Activated naive CD4-positive, alpha-beta T cell treated with anti-CD3 and anti-CD28 coated beads, Interleukin-2, amount 10 ng/mL, durations not matched to agents 7 days and 5 days (primary cell): ENCODE measurements at regions not wholly inside any gene's neighbourhood (a gene's known extent, or its start where the extent isn't known, plus 50 kb on each side); places are given as distances from the start of the nearest gene placed in this dataset.
"Not testable (repeated sequence)": the region's sequence is repeated elsewhere in the genome, so short reads cannot be mapped to it uniquely, and the experiment has no call there.

ENCODE experiments used
- CTCF ChIA-PET: fragments of 350-600 bp; sonication (Branson Sonifier 250); formaldehyde crosslinking; loops from one replicate; lab custom pipeline; 2021; ENCODE audit warnings: antibody characterized with exemption; lab: Charles Lee
- DNase-seq: peaks from one replicate; pipeline ENCODE4 v3.0.0-alpha.2; 2020
- H3K27ac Mint-ChIP-seq: one replicate; pipeline ENCODE4 v1.8.0; 2021; ENCODE audit warnings: mild to moderate bottlenecking, moderate library complexity, mixed read lengths
- H3K27me3 Mint-ChIP-seq: one replicate; pipeline ENCODE4 v1.8.0; 2021; ENCODE audit warnings: mild to moderate bottlenecking, mixed read lengths
- H3K36me3 Mint-ChIP-seq: one replicate; pipeline ENCODE4 v1.8.0; 2021; ENCODE audit warnings: mixed read lengths
- H3K4me1 Mint-ChIP-seq: one replicate; pipeline ENCODE4 v1.8.0; 2021; ENCODE audit warnings: mixed read lengths
- H3K4me3 Mint-ChIP-seq: one replicate; pipeline ENCODE4 v1.8.0; 2021; ENCODE audit warnings: mild to moderate bottlenecking, moderate library complexity, mixed read lengths
- H3K9me3 Mint-ChIP-seq: one replicate; pipeline ENCODE4 v1.8.0; 2021; ENCODE audit warnings: mixed read lengths

- no peak overlapping the region for H3K4me3 Mint-ChIP-seq
- no peak overlapping the region for H3K27ac Mint-ChIP-seq
- CTCF ChIA-PET: no interaction called here
- H3K36me3 Mint-ChIP-seq: no peaks in the 10 kb centered on the region
- DNase-seq: no peak
- H3K27me3 Mint-ChIP-seq: no peaks in the 10 kb centered on the region
- no peaks in the 10 kb centered on the region for H3K4me1 Mint-ChIP-seq
- no peaks in the 10 kb centered on the region for H3K9me3 Mint-ChIP-seq
Measured at GRCh38 chr6:77292564-77293546, 170.4 kb downstream of the HTR1B start.

- H3K4me3 Mint-ChIP-seq: no peak overlapping the region
- CTCF ChIA-PET: no interaction called here
- H3K27ac Mint-ChIP-seq: no peak overlapping the region
- peaks cover 5% of the 10 kb centered on the region for H3K9me3 Mint-ChIP-seq
- DNase-seq: no peak
- no peaks in the 10 kb centered on the region for H3K4me1 Mint-ChIP-seq
- H3K36me3 Mint-ChIP-seq: no peaks in the 10 kb centered on the region
- H3K27me3 Mint-ChIP-seq: no peaks in the 10 kb centered on the region
Measured at GRCh38 chr6:77290798-77291197, 172.5 kb downstream of the HTR1B start.

DNA sequence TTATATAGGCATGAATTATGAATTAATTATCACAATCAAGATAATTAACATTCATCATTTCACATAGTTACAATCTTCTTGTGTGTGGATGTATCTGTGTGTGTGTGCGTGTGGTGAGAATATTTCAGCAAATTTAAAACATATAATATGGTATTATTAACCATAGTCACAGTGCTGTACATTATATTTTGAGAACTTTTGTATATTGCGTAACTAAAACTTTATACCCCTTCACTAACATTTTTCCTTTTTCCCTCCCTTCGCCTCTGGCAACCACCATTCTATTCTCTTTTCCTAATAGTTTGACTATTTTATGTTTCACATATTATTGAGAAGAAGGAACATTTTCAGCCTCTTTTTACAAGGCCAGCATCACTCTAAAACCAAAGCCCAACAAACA, 176.8 kb downstream of the HTR1B start:
- H3K36me3 Mint-ChIP-seq: no peaks in the 10 kb centered on the region
- DNase-seq: no peak
- H3K4me3 Mint-ChIP-seq: no peak overlapping the region
- H3K27me3 Mint-ChIP-seq: no peaks in the 10 kb centered on the region
- H3K27ac Mint-ChIP-seq: no peak overlapping the region
- H3K4me1 Mint-ChIP-seq: no peaks in the 10 kb centered on the region
- CTCF ChIA-PET: no interaction called here
- peaks cover 13% of the 10 kb centered on the region for H3K9me3 Mint-ChIP-seq

DNA sequence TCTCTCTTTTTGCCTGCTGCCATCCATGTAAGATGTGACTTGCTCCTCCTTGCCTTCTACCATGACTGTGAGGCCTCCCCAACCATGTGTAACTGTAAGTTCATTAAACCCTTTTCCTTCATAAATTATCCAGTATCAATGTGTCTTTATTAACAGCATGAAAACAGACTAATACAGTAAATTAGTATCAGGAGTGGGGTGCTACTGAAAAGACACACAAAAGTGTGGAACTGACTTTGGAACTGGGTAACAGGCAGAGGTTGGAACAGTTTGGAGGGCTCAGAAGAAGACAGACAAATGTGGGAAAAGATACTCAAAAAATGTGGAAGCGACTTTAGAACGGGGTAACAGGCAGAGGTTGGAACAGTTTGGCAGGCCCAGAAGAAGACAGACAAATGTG, 189.4 kb downstream of the HTR1B start:
- peaks cover 8% of the 10 kb centered on the region for H3K9me3 Mint-ChIP-seq
- no peaks in the 10 kb centered on the region for H3K4me1 Mint-ChIP-seq
- CTCF ChIA-PET: no interaction called here
- no peak overlapping the region for H3K27ac Mint-ChIP-seq
- no peak for DNase-seq
- no peaks in the 10 kb centered on the region for H3K27me3 Mint-ChIP-seq
- no peak overlapping the region for H3K4me3 Mint-ChIP-seq
- no peaks in the 10 kb centered on the region for H3K36me3 Mint-ChIP-seq

DNA sequence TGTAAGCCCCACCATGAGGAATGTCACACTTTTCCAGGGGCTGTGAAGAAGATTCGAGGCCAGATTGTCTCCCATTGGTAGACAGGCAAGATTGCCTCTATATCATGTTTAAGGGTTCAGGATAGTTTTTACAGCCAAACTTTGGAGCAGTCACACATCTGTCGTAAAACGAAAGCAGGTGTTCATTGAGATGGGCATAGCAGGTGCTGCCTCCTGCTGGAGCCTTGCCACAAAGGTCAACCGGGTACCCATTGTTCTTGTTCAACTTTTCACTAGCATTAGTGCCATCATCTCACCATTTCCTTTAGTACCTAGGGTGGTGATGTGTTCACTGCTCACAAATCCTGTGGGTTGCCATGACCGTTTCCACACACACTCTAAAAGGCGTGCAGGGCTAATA, 198.3 kb downstream of the HTR1B start:
- Mint-ChIP-seq H3K27me3 (no peaks in the 10 kb centered on the region), H3K9me3 (peaks cover 1% of the 10 kb centered on the region), H3K4me3 (no peak overlapping the region), H3K4me1 (no peaks in the 10 kb centered on the region), H3K36me3 (no peaks in the 10 kb centered on the region), H3K27ac (no peak overlapping the region)
- DNase-seq: no peak
- CTCF ChIA-PET: no interaction called here

DNA sequence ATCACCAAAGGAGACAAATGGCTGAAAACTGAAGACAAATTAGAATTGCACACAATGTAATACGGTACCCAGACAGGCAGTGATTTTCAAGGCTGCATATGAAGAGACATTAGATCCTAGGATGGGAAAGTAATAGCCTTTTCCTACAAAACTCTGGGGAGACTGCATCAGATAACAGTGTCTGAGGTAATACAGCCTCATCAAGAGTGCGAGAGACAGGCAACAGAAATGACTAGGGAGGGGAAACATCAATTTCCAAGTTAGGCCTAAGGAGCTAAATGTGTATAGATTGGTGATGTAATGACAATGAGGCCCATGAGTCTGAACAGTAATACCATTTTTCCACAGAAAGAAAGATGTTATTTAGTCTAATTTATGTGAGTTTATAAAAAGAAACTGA, 200.3 kb downstream of the HTR1B start:
- no peak overlapping the region for H3K27ac Mint-ChIP-seq
- CTCF ChIA-PET: no interaction called here
- no peaks in the 10 kb centered on the region for H3K36me3 Mint-ChIP-seq
- H3K9me3 Mint-ChIP-seq: peaks cover 1% of the 10 kb centered on the region
- DNase-seq: no peak
- no peaks in the 10 kb centered on the region for H3K27me3 Mint-ChIP-seq
- H3K4me1 Mint-ChIP-seq: no peaks in the 10 kb centered on the region
- H3K4me3 Mint-ChIP-seq: no peak overlapping the region

DNA sequence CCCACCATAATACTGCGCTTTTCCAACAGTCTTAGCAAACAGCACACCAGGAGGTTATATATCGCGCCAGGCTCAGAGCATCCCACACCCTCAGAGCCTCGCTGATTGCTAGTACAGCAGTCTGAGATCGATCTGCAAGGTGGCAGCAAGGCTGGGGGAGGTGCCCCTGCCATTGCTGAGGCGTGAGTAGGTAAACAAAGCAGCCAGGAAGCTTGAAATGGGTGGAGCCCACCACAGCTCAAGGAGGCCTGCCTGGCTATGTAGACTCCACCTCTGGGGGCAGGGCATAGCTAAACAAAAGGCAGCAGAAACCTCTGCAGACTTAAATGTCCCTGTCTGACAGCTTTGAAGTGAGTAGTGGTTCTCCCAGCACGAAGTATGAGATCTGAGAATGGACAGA, 211.5 kb downstream of the HTR1B start:
- CTCF ChIA-PET, DNase-seq, H3K27ac Mint-ChIP-seq, H3K36me3 Mint-ChIP-seq, H3K4me3 Mint-ChIP-seq, H3K9me3 Mint-ChIP-seq, H3K4me1 Mint-ChIP-seq, H3K27me3 Mint-ChIP-seq: not testable (repeated sequence)

DNA sequence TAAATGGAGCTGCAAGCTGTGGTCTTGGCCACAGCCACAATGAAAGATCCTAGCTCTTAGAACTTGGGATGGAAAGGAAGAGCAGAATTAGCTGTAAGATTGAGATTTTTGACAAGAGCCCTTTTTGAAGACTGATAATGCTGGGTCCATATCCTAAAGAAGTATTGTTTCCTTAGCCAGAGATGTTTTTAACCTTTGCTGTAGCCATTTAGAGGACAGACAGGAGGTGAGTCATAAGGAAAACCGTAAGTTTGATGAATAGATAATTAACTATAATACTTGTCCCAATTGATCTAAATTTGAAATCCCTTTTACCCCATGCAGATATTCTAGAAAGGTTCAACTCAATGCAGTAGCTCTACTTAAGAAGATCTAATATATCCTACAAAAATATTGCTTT, 213.7 kb downstream of the HTR1B start:
- DNase-seq: no peak
- Mint-ChIP-seq H3K9me3 (peaks cover 4% of the 10 kb centered on the region), H3K4me1 (no peaks in the 10 kb centered on the region), H3K27me3 (no peaks in the 10 kb centered on the region), H3K27ac (no peak overlapping the region), H3K36me3 (no peaks in the 10 kb centered on the region), H3K4me3 (no peak overlapping the region)
- CTCF ChIA-PET: no interaction called here

DNA sequence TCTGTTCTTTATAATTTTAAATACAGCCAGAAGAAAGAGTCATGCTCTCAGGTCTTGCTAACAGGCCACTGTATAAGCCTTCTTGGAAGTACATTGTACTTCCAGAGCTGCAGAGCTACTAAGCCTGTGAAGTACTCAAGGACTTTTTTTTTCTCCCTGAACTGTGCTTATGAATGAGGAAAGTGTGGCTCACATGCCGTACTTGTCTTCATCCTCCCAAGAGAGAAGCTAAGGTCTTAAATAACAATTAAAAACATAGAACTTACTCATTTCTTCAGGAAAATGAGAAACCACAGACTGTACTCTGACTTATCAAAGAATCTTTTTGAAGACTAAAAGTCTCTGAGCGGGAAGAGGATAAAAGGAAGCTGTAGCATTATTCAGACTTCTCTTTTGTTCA, 218.3 kb downstream of the HTR1B start:
- H3K9me3 Mint-ChIP-seq: peaks cover 7% of the 10 kb centered on the region
- no peaks in the 10 kb centered on the region for H3K4me1 Mint-ChIP-seq
- CTCF ChIA-PET: no interaction called here
- no peaks in the 10 kb centered on the region for H3K36me3 Mint-ChIP-seq
- H3K27ac Mint-ChIP-seq: no peak overlapping the region
- no peak for DNase-seq
- no peaks in the 10 kb centered on the region for H3K27me3 Mint-ChIP-seq
- no peak overlapping the region for H3K4me3 Mint-ChIP-seq

DNA sequence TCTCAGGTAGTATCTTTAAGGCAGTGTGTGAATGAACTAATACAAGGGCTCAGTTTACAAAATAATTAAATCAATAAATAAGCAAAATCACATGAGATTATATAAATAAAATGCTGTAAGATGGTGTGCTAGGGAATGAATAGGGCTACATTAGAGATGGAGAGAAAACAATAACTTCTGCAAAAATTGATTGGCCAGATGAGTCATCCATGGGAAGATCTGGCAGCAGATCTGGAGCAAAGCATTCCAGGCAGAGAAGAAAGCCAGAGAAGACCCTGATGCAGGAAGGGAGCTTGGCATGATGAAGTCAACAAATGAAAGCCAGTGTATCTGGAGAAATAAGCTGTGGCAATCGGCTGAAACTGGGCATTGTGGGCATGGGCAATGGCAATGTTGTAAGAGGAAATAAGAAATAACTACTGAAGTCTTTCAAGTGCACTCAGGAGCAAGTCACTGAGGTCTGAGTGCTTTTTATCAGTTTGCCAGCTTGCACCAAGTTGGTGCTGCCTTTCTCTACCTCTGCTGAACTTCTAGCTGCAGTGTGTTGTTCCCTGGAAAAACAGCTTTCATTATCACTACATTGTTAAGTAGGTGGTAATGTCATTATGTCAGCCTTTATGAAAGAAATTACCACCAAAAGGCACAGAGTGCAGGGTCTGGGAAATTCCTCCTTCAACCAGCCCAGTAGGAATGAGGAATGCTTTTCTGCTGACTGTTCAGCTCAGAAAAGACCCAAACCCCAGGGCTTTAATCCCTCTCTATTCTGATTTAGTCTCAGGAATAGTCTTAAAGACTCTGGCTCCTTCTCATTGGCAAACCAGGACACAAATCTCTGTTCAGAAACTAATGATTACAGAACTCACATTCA, 231.6 kb downstream of the HTR1B start:
- no peaks in the 10 kb centered on the region for H3K36me3 Mint-ChIP-seq
- CTCF ChIA-PET: no interaction called here
- DNase-seq: no peak
- no peak overlapping the region for H3K27ac Mint-ChIP-seq
- H3K9me3 Mint-ChIP-seq: no peaks in the 10 kb centered on the region
- H3K27me3 Mint-ChIP-seq: no peaks in the 10 kb centered on the region
- H3K4me1 Mint-ChIP-seq: no peaks in the 10 kb centered on the region
- no peak overlapping the region for H3K4me3 Mint-ChIP-seq

DNA sequence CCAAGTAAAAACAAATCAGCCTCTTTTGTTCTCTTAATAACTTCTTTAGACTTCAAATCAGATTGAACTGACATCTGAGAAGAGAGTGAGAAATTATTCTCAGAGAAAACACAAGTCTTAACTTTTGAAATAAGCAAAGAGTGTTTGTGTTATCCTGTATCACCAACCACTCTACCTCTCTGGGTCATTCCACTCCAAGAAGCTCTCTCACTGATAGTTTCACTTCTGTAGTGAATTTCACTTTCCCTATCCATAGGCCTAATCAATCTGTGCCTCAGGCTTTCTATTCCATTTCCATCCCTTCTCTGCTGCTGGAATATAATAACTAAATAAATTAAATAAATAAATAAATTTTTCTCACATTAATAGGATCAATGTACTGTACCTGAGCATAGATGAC, 235.0 kb downstream of the HTR1B start:
- no peaks in the 10 kb centered on the region for H3K36me3 Mint-ChIP-seq
- H3K4me1 Mint-ChIP-seq: no peaks in the 10 kb centered on the region
- peaks cover 2% of the 10 kb centered on the region for H3K9me3 Mint-ChIP-seq
- H3K27me3 Mint-ChIP-seq: no peaks in the 10 kb centered on the region
- H3K4me3 Mint-ChIP-seq: no peak overlapping the region
- DNase-seq: no peak
- H3K27ac Mint-ChIP-seq: no peak overlapping the region
- CTCF ChIA-PET: no interaction called here

DNA sequence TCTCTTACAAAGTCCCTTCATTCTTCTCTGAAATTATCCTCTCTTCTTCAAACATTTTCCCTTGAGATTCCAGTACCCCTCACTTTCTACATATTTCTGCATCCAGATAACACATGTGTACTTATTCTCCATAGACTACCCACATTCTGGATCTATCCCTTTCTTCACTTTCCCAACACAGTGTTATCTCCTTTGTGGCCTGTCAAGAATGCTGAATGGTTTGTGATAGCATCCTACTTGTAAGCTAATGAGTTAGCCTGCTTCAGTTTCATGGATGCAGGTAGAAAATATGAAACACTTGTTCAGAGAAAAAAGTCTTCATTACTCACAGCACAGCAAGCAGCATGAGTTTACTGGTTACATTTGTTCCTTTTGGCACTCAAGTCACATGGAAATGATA, 245.4 kb downstream of the HTR1B start:
- Mint-ChIP-seq H3K4me1 (no peaks in the 10 kb centered on the region), H3K36me3 (no peaks in the 10 kb centered on the region), H3K27me3 (no peaks in the 10 kb centered on the region), H3K4me3 (no peak overlapping the region), H3K9me3 (peaks cover 8% of the 10 kb centered on the region), H3K27ac (no peak overlapping the region)
- DNase-seq: no peak
- CTCF ChIA-PET: no interaction called here

GRCh38 chr6:77205936-77206335, 257.4 kb downstream of the HTR1B start:
- H3K36me3 Mint-ChIP-seq: no peaks in the 10 kb centered on the region
- H3K9me3 Mint-ChIP-seq: peaks cover 4% of the 10 kb centered on the region
- no peaks in the 10 kb centered on the region for H3K27me3 Mint-ChIP-seq
- no peak overlapping the region for H3K4me3 Mint-ChIP-seq
- no peak overlapping the region for H3K27ac Mint-ChIP-seq
- H3K4me1 Mint-ChIP-seq: no peaks in the 10 kb centered on the region
- CTCF ChIA-PET: no interaction called here
- no peak for DNase-seq

GRCh38 chr6:77204555-77204954, 258.7 kb downstream of the HTR1B start:
- H3K27ac Mint-ChIP-seq: no peak overlapping the region
- H3K36me3 Mint-ChIP-seq: no peaks in the 10 kb centered on the region
- H3K4me3 Mint-ChIP-seq: no peak overlapping the region
- peaks cover 4% of the 10 kb centered on the region for H3K9me3 Mint-ChIP-seq
- H3K27me3 Mint-ChIP-seq: no peaks in the 10 kb centered on the region
- H3K4me1 Mint-ChIP-seq: no peaks in the 10 kb centered on the region
- CTCF ChIA-PET: no interaction called here
- no peak for DNase-seq

- H3K4me1 Mint-ChIP-seq: no peaks in the 10 kb centered on the region
- H3K27ac Mint-ChIP-seq: no peak overlapping the region
- DNase-seq: no peak
- CTCF ChIA-PET: no interaction called here
- peaks cover 8% of the 10 kb centered on the region for H3K9me3 Mint-ChIP-seq
- H3K4me3 Mint-ChIP-seq: no peak overlapping the region
- no peaks in the 10 kb centered on the region for H3K27me3 Mint-ChIP-seq
- no peaks in the 10 kb centered on the region for H3K36me3 Mint-ChIP-seq
Measured at GRCh38 chr6:77183447-77183846, 279.8 kb downstream of the HTR1B start.
